GM12875 (cell line): ENCODE measurements at regions not wholly inside any gene's neighbourhood (a gene's known extent, or its start where the extent isn't known, plus 50 kb on each side); places are given as distances from the start of the nearest gene placed in this dataset.

ENCODE experiments used
- H3K4me3 ChIP-seq: one replicate; pipeline ENCODE4 v1.5.1; 2011; ENCODE audit warnings: low read depth, low read length, control low read depth
- CTCF ChIP-seq: IDR thresholded peaks from 2 replicates; pipeline ENCODE4 v1.5.1; 2011; ENCODE audit warnings: low read depth, mild to moderate bottlenecking, control low read depth, inconsistent platforms, low read length, moderate library complexity, borderline replicate concordance; ENCODE audit not compliant: insufficient read depth

DNA sequence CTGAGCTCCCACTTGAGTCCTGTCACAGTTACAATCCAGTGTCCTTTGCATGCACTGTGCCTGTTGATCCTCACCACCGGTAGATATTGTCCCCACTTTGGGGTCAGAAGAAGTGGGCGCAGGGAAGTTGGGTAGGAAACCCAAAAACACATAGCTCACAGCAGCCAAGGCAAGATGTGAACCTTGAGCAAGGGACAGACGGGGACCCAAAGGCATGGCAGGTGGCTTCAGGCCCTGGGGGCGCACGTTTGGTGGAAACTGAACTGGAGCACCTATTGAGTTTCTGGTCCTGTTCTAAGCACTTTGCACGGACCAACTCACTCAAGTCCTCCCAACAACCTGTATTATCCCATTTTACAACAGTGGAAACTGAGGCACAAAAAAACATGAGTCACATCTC lies 82.8 kb upstream of the ZNF716 start:
- no peak for TF ChIP-seq CTCF
- no peak overlapping the region for H3K4me3 ChIP-seq

DNA sequence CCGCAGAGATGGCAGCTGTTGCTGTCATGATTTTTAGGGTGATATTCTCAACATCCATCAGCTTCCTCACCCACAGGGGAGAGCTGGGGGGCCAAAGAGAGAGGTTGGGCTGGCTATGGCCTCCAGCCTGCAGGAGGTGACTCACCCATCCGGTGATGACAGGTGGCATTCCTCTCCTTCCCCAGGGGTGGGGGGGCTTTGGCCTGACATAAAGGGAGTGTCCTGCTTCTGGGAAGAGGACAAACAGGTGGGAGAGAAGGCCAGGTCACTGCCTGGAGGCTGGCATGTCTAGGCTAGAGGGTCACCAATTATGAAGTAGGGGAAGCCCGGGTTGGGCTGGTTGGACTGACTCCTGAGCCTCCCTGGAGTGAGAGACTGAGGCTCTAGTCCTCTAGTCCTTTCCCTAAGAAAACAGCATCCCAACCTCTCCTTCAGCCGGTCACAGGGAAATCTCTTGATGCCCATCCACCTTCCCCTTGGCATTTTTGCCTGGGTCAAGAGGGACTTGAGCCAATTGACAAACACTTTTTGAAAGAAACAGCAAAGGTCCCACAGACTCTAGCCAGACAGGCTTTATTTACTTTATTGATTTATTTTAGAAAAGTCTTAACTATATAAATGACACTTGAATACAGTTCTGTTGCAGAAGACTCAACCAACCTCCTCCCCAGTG lies 79.8 kb upstream of the ZNF716 start:
- H3K4me3 ChIP-seq = no peak overlapping the region
- no peak for TF ChIP-seq CTCF

GRCh38 chr7:57370739-57371098 lies 79.3 kb upstream of the ZNF716 start:
- TF ChIP-seq CTCF = no peak
- H3K4me3 ChIP-seq = no peak overlapping the region

- no peak for TF ChIP-seq CTCF
- H3K4me3 ChIP-seq = no peak overlapping the region
Observed at GRCh38 chr7:57375783-57376182, 74.2 kb upstream of the ZNF716 start.

DNA sequence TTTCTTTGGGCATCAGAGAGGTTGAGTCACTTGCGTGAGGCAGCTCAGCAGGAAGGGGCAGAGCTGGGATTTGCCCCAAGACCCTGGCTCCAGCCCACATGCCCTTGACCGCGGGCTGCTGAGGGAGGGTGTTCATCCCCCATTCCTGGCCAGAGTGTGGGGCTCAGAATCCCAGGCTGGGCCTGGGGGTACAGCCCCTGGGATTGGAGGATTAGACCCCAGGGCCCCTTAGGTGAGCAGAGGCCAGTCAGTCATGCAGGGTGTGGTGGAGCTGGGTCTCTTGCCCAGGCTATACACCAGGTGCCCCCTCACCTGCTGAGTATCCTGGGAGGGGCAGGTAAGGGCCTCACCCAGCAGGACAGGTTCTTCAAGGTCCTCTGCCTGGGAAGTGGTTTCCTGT lies 68.4 kb upstream of the ZNF716 start:
- TF ChIP-seq CTCF = no peak
- no peak overlapping the region for H3K4me3 ChIP-seq

- H3K4me3 ChIP-seq = no peak overlapping the region
- TF ChIP-seq CTCF = no peak
Observed at GRCh38 chr7:57384380-57384779, 65.6 kb upstream of the ZNF716 start.

DNA sequence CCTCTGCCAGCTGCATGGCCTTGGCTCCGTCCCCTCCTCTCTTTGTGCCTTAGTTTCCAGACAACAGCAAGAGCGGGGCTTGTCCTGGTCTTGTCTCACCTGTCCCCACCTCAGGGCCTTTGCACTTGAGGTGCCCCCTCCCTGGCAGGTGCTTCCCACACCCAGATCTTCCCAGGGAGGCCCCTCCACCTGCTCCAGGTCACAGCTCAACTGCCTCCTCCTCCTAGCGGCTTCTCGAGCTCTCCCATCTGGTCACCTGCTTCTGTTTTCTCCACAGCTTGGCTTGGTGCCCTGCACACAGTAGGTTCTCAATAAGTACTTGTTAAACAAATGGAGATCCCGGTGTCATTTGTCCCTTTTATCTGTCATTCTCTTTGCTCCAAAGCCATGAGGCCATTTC lies 64.3 kb upstream of the ZNF716 start:
- no peak overlapping the region for H3K4me3 ChIP-seq

More for the DNA sequence above, 64.3 kb upstream of the ZNF716 start:
- TF ChIP-seq CTCF = no peak
